ENCODE measurements at regions not wholly inside any gene's neighbourhood (a gene's known extent, or its start where the extent isn't known, plus 50 kb on each side); places are given as distances from the start of the nearest gene placed in this dataset.
"Not testable (repeated sequence)": the region's sequence is repeated elsewhere in the genome, so short reads cannot be mapped to it uniquely, and the experiment has no call there.

DNA sequence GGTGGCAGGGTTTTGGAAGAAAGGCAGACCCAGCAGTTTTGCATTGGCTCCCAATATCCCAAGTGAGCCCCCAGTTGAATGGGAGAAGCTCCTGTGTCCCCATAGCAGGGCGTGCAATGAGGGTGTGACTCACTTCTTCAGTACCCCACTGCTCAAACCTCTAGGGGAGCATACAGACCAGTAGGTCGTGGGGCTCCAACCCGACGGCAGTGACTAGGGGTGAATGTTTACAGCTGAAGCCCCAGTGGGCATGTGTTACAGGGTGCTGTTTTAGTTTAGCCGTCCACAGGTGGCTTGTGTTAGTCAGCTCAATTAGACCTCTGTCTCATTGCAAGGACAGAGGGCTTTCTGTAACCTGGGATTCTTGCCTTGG lies 564.5 kb upstream of the CNTN5 start:
- no peak for DNase-seq

DNA sequence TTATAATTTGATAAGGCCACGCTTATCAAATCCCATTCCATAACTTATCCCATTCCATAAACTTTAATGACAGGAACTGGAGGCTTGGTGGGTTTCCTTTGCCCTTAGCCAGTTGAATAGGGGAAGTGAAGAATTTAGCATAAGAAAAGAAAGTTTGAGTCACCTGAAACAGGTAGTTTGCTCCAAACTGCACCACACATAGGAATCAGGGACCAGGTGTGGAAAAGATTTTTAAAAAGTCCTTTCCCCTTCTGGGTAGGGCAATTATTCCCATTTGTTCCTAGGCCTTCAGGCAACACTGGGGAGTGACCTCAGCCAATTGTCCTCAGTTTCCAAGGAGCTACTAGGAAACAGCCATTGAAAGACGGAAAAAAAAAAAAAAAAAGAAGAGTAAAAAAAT lies 525.7 kb upstream of the CNTN5 start:
- no peak for DNase-seq

DNA sequence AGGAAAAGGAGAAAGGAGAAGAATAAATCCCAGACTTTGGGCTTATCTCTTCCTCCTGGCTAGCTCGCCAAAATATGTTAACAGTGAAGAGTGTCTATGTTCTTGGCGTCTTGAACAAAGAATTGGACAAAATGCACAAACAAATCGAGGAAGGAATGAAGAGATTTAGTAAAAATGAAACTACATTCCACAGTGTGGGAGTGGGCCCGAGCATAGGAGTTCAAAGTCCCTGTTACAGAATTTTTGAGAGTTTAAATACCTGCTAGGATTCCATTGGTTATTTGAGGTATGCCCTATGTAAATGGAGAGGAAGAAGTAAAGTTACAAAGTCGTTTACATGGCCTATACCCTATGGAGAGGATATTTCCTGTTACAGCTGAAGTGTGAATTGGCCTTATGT lies 525.1 kb upstream of the CNTN5 start:
- DNase-seq: no peak

DNA sequence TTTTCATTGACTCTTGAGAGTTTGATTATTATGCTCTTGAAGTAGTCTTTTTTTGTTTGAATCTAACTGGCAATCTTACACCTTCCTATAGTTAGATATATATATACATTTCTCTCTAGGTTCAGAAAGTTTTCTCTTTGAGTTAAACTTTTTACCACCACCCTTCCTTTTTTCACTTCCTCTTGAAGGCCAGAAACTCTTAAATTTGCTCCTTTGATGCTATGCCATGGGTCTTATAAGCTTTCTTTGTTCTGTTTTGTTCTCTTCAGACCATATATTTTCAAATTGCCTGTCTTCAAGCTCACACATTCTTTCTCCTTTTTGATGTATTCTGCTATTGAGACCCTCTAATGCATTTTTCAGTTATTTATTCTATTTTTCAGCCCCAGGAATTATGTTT lies 513.5 kb upstream of the CNTN5 start:
- no peak for DNase-seq

DNA sequence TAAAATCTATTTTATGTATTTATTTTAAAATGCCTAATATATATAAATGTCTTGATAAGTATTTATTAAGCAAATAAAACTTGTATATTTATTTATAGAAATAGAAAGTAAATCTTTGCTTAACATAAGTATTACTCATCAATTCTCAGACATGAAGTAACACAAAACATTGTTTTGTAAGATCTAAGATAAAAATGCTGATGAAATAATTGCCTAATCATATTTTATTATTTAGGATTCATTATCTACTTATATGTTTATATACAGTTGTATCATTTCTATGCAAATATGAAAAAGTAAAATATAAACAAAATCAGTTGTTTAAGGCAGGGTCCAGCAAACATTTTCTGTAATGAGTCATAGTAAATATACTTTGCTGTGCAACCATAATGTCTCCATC lies 507.8 kb upstream of the CNTN5 start:
- DNase-seq: no peak

DNA sequence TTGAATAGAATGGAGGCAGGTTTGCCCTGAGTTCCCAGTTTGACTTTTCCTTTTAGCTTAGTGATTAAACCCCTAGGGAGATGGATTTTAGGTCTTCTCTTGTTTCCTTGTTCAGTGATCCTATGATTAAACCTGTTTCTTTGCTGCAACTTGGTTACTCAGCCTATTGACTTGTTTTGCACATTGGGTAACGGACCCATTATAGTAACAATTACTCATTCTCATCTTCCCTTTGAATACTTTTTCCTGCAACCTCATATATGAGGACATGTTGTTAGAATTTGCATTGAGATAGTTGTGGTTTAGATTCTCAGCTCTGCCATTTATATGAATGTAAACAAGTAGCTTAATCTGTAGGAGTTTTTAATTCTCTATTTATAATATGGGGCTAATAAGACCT lies 489.2 kb upstream of the CNTN5 start:
- no peak for DNase-seq

DNA sequence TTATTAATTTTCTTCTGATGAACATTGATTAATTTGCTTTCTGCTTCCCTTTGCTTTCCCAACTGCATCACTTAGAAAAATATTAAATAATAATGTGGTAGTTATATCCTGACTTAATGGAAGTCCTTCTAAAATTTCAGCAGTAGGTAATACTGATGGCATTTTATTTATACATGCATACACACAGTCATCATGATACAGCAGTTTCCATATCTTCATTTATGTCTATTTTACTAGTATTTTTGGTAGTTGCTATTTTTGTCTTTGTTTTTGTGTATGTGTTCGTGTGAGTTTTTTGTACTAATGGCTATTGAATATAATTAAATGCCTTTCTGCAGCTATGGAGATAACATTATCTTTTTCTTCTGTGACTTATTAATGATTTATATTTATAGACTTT lies 484.7 kb upstream of the CNTN5 start:
- DNase-seq: no peak

DNA sequence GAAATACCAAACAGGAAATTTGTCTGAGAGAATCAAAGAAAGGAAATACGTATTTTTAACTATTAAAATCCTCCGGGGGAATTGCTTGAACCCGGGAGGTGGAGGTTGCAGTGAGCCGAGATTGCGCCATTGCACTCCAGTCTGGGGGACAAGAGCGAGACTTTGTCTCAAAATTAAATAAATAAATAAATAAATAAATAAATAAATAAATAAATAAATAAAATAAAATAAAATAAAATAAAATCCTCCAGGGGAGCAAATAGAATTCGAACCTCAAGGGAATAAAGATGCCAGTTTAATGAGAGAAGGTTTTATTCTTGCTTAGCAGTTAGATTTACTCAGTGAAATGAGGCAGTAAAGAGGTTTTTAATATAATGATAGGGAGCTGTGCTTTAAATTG lies 482.4 kb upstream of the CNTN5 start:
- not testable (repeated sequence) for DNase-seq

DNA sequence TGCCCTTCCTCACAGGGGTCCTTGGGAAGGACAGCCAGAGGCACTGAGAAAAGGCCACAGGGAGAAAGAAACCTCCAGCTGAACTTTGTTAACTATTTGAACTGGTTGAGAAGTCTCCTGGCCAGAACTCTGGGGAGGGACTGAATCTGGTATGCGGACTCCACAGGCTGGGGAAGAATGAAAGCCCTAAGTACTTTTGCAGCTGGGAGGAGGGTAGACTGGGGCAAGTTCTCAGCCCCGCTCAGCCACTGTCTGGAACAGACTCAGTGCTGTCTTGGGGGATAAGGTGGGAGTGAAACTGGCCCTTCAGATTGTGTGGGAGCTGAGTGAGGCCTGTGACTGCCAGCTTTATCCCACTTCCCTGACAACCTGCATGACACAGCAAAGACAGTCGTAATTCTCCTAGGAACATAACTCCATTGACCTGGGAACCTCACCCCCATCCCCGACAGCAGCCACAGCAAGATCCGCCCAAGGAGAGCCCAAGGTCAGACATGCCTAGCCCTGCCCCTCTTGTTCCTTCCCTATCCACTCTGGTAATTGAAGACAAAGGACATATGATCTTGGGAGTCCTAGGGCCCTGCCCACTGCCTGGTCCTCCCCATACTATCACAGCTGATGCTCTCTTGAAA lies 475.1 kb upstream of the CNTN5 start:
- DNase-seq: no peak

DNA sequence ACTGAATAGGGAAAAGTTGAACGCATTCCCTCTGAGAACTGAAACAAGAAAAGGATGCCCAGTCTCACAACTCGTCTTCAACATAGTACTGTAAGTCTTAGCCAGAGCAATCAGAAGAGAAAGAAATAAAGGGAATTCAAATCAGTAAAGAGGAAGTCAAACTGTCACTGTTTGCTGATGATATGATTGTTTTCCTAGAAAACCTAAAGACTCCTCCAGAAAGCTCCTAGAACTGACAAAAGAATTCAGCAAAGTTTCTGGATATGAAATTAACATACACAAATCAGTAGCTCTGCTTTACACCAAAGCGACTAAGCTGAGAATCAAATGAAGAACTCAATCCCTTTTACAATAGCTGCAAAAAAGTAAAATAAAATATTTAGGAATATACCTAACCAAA lies 471.2 kb upstream of the CNTN5 start:
- no peak for DNase-seq

DNA sequence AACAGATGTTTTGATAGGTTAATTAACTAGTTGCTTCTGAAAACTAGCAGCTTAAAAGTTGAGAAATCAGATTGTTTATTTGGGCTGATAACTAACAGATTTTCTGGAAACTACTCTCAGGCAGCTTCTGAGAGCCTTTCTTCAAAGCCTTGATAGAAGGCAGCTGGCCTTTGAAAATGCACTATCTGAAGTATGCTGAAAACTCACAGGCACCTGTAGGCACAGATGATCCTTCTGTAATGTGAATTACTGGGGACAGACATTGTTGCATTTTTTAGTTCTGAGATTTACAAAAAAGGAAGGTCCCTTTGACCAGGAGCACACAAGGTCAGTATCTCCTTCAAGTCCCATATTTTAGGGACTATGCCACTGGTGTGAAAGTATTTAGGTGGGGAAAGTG lies 460.8 kb upstream of the CNTN5 start:
- DNase-seq: no peak

DNA sequence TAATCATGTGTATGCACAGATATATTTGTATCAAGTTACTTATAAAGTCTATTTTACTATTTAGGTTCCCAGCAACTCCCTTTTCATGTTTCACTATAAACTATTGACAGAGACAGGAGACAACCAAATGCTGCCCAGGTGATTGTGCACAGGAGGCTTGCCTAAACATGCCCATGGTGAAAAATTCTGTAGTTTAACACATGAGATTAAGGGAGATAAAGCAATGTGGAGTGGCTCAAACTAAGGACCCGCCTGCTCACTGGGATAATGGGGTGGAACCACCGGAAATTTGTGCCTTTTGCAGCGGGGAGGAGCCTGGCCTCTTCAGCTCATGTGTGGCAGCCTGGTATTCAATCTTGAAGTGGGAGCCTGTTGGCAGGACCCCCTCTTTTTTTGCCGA lies 459.5 kb upstream of the CNTN5 start:
- no peak for DNase-seq

DNA sequence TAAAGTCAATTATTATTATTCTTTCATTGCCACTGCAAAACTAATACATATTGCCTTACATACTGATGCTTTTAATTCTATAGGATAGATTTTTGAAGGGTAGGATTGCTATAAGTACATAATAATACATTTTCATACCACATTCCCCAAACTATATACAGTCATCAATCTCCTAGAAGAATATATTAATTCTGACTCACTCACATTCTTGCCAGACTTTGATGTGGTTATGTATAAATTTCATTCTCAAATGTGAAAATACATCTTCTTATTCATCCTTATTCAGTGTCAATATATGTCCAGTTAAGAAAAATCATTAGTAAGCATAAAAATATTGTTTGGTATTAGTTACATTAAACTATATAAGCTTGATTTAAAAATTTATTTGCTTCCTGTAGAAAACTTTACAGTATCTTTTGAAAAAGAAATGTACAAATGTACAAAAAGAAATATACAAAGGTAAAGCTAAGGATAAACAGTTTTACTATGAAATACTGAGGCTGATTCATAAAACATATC lies 458.8 kb upstream of the CNTN5 start:
- DNase-seq: no peak

DNA sequence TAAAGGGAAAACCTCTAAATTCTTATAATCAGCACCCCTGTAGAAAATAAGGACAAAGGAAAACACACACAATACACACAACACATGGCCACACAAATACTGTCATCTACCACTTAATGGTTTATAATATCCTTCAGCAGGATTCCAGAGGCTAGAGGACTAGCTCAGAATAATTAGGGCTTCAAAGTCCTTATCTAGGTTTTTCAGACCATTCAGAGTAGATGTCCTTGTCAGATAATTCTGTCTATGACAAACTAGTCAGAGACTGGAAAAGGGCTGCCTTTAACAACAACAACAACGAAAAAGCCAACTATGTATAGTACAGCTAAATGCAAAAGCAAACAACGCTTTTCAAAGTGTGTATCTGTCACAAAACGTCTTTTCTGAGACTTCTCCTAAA lies 456.5 kb upstream of the CNTN5 start:
- no peak for DNase-seq

DNA sequence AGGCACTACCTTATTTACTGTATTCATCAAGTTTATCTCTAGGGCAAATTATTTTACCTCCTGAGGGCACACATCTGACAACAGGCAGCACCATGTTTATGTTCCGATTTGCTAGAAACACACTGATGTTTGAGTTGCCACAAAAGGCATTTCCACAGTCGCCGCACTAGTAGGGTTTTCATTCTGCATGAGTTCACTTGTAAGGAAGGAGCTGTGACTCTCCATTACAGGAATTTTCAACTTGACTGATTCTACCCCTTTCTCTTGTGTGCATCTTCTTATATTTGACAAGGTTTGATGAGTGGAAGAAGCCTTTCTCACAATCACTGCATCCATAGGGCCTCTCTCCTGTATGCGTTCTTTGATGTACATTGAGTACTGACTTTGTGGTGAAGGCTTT lies 455.9 kb upstream of the CNTN5 start:
- DNase-seq: no peak

DNA sequence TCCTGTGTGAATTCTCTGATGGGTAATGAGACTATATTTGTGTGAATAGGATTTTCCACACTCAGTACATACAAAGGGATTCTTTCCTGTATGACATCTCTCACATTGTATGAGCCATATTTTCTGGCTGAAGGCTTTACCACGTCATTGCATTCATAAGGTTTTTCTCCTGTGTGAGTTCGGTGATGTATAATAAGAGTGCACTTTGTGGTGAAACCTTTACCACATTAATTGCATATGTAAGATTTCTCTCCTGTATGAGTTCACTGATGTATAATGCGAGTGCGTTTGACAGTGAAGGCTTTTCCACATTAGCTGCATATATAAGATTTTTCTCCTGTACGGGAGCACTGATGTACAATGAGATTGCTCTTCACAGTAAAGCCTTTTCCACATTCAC lies 455.4 kb upstream of the CNTN5 start:
- DNase-seq: no peak

DNA sequence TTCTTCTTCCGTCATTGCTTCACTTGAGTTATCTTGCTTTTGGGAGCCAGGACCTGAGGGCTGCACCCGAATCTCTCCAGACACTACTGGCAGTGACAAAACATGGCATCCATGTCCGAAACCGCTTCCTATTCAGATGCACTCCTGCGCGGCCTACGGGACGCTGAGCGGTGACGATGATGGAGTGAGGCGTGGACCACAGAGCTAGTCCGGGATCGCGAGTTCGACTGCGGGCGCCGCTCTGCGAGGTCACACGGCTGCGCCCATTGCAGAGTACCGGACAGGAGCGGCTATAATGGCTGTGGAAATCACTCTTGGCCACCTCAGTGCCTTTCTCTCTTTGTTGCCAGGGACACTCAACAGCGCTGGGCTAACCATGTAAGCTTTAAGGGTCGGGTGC lies 453.8 kb upstream of the CNTN5 start:
- DNase-seq: no peak

DNA sequence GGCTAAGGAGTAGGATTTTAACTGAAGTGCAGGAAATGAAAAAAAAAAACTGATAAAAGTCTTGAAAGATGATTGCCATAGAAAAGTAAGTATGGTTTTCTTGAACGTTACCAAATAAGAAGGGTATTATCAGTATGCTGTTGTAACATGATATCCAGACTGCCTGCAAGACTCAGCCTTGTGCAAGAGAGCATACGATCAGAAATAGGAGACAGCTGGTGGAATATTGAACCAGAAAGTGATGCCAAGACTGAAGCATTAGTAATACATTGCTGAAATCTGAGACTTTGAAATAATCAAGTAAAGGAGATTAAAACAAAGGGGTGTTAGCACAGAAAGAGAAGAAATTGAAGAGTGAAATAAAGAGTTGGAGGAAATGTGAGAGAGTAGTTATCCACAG lies 452.7 kb upstream of the CNTN5 start:
- DNase-seq: no peak

DNA sequence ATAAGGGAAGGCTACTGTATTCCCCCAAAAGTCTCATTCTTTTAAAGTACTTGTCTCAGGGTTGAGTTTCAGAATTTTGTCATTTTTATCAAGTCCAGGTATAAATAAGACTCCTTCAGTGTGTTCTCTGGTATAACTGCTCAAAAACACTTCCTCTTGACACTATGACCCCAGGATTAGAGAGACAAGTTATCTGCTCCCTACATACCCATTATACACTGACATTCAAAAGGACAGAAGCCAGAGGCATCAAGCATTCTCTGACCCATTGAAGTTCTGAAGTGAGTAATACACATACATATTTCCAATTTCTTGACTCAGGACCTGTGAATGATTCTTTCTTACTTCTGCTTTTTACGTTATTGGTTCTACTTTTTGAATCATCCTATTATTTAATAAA lies 447.8 kb upstream of the CNTN5 start:
- DNase-seq: no peak

DNA sequence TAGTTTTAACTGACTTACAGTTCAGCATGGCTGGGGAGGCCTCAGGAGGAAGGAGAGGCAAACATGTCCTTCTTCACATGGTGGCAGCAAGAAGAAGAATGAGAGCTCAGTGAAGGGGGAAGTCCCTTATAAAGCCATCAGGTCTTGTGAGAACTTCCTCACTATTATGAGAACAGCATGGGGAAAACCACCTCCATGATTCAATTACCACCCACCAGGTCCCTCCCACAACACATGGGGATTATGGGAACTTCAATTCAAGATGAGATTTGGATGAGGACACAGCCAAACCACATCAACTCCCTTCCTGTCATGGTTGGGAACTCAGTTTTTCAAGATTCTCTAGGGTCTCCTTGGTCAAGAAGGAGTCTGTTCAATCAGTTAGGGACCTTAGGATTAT lies 432.9 kb upstream of the CNTN5 start:
- no peak for DNase-seq

DNA sequence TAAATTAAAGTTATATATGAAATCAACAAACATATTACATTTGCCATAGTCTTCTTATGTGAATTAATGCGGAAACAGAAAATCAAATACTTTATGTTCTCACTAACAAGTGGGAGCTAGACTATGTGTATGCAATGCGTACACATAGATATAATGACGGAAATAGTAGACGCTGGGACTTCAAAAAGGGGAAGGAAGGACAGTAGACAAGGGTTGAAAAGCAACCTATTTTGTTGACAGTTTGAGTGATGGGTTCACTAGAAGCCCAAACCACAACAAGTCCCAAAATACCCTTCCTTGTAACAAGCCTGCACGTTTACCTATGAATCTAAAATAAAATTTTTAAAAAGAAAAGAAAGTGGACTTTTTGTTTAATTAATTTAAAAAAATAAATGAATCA lies 430.8 kb upstream of the CNTN5 start:
- DNase-seq: no peak

DNA sequence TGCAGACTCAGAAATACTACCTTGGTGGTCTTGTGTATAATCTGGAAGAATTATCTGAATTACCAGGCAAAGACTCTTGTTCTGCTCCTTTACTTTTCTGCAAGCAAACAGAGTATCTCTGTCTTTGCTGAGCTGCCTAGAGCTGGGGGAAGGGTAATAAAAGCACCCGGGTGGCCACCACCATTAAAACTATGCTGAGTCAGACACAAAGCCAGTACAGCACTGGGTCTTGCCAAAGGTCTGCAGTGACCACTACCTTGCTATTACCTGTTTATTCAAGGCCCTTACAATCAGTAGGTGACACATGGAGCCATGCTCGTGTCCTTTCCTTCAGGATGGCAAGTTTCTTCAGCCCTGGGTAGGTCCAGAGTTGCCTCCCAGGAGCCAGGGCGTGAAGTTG lies 420.6 kb upstream of the CNTN5 start:
- DNase-seq: no peak

DNA sequence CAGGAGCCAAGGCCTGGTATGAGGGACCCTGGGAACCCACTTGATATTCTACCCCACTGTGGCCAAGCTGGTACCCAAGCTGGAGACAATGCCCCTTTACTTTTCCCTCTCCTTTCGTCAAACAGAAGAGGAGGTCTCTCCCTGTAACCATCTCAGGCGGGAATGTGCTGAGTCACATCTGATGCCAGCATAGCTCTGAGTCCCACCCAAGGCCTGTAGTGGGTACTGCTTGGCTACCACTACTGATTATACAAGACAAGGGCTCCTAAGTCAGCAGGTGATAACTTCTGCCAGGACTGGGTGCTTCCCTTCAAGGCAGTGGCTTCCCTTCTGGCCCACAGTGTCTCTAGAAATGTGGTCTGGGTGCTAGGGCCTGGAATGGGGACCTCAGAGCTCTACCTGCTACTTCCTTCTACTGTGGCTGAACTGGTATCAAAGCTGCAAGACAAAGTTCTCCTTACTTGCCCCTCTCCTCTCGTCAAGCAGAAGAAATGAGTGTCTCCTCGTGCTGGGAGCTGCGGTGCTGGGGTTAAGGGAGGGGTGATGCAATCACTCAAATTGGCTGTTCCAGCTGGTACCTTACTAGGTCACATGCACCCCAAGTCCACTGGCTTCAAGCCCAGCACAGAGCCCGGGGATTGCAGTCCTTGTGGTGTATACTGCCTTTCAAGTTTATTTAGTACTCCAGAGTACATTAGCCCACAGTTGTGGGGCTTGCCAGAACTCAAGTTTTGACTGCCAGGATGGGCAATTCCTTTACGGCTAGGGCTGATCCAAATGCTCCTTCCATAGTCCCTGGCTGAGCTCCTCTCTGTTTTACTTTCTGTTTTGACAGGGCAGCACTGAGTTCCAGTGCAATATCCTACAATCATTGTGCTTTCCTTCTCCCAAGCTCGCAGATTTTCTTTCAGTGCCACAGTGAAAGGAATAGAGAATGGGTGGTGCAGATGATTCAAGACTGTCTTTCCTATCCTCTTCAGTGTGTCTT lies 419.7 kb upstream of the CNTN5 start:
- DNase-seq: no peak

DNA sequence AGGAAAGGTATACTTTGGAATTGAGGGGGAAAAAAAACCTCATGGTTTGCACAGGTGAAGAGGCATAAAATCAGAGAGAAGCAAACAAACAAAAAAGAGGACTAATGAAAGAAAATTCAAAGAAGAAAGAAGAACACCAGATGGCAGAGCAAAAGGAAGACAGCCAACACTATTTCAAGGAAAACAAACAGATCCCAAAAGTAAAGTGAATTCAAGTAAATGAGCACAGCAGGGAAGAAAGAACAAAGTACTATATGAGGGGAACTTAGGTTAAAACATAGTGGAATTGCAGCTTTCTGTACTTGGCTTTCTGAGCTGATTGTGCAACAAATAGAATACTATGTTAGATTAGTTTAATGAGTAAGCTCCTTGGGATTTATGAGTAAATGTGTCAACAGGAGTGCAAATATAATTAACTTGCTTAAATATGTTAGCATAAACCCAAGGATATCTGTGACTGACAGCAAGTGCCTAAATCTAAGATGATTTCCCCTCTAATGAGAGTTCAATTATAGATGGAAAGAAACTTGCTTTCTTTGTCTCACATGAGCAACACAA lies 404.6 kb upstream of the CNTN5 start:
- DNase-seq: no peak

Measured in right forelimb (tissue), 1 donor.